IMR-90 (cell line): ENCODE measurements at regions not wholly inside any gene's neighbourhood (a gene's known extent, or its start where the extent isn't known, plus 50 kb on each side); places are given as distances from the start of the nearest gene placed in this dataset.

ENCODE experiments used
- ATAC-seq: fragments of 200-7000 bp; cut with Tn5 transposase; 2 replicates; pipeline ENCODE4 v1.9.1; 2020; ENCODE audit warnings: low read depth, mild to moderate bottlenecking, moderate library complexity
- BruUV-seq: library from RNA; stranded (reverse); fragments of 400-500 nt; replicated peaks from 2 replicates; lab custom pipeline; 2021; lab: Mats Ljungman, UMichigan
- CTCF ChIA-PET: fragments of 300-600 bp; formaldehyde crosslinking; extraction: SDS; loops from one replicate; lab custom pipeline; 2021; ENCODE audit warnings: antibody characterized with exemption; lab: Yijun Ruan, JAX
- POLR2A ChIA-PET: fragments of 300-600 bp; sonication (Branson Sonifier 250); formaldehyde crosslinking; loops from one replicate; lab custom pipeline; 2022; ENCODE audit warnings: antibody characterized with exemption; ENCODE audit not compliant: unreplicated experiment; lab: Charles Lee
- DNase-seq: peaks from one replicate; pipeline ENCODE4 v3.0.0; 2013
- H2AFZ ChIP-seq: replicated peaks from 2 replicates; pipeline ENCODE3; 2013; ENCODE audit warnings: low read length, mild to moderate bottlenecking; ENCODE audit not compliant: poor library complexity
- H2AK5ac ChIP-seq: 2 replicates; pipeline ENCODE4 v1.6.1; 2013; ENCODE audit warnings: low read depth, low read length, inconsistent platforms
- H2AK9ac ChIP-seq: replicated peaks from 2 replicates; pipeline ENCODE3; 2013; ENCODE audit warnings: mild to moderate bottlenecking, low read depth, low read length, moderate library complexity; ENCODE audit not compliant: poor library complexity
- H2BK120ac ChIP-seq: 2 replicates; pipeline ENCODE4 v1.6.1; 2013; ENCODE audit warnings: low read depth, low read length, inconsistent platforms
- H2BK15ac ChIP-seq: 3 replicates; pipeline ENCODE4 v1.6.1; 2013; ENCODE audit warnings: low read depth, low read length, inconsistent platforms
- H2BK20ac ChIP-seq: 2 replicates; pipeline ENCODE4 v1.6.1; 2013; ENCODE audit warnings: low read depth, mild to moderate bottlenecking, inconsistent platforms, low read length, moderate library complexity
- H2BK5ac ChIP-seq: 2 replicates; pipeline ENCODE4 v1.6.1; 2013; ENCODE audit warnings: mild to moderate bottlenecking, low read depth, low read length, inconsistent platforms; ENCODE audit not compliant: poor library complexity, severe bottlenecking
- H3K14ac ChIP-seq: replicated peaks from 2 replicates; pipeline ENCODE4 v1.6.1; 2013; ENCODE audit warnings: low read depth, low read length, inconsistent platforms
- H3K18ac ChIP-seq: 2 replicates; pipeline ENCODE4 v1.6.1; 2013; ENCODE audit warnings: low read depth, low read length, control low read depth
- H3K23ac ChIP-seq: 2 replicates; pipeline ENCODE4 v1.6.1; 2013; ENCODE audit warnings: low read depth, low read length, inconsistent platforms
- H3K27ac ChIP-seq: 2 replicates; pipeline ENCODE4 v1.5.1; 2013; ENCODE audit warnings: mild to moderate bottlenecking, control low read depth, low read length; ENCODE audit not compliant: insufficient read depth
- H3K27me3 ChIP-seq: 2 replicates; pipeline ENCODE4 v1.6.1; 2013; ENCODE audit warnings: low read length; ENCODE audit not compliant: control insufficient read depth, insufficient read depth
- H3K36me3 ChIP-seq: 2 replicates; pipeline ENCODE4 v1.6.1; 2013; ENCODE audit warnings: low read length, mixed read lengths; ENCODE audit not compliant: control insufficient read depth, insufficient read depth
- H3K4ac ChIP-seq: 2 replicates; pipeline ENCODE4 v1.6.1; 2013; ENCODE audit warnings: low read depth, low read length, inconsistent platforms
- H3K4me1 ChIP-seq: 2 replicates; pipeline ENCODE4 v1.6.1; 2013; ENCODE audit warnings: low read length, mixed read lengths; ENCODE audit not compliant: control insufficient read depth, insufficient read depth
- H3K4me2 ChIP-seq: 2 replicates; pipeline ENCODE4 v1.6.1; 2013; ENCODE audit warnings: low read depth, mild to moderate bottlenecking, control low read depth, low read length, moderate library complexity
- H3K4me3 ChIP-seq: 2 replicates; pipeline ENCODE4 v1.5.1; 2013; ENCODE audit warnings: low read depth, mild to moderate bottlenecking, control low read depth, low read length, moderate library complexity; ENCODE audit not compliant: insufficient read depth
- H3K56ac ChIP-seq: 2 replicates; pipeline ENCODE4 v1.6.1; 2013; ENCODE audit warnings: low read length, inconsistent platforms; ENCODE audit not compliant: insufficient read depth; ENCODE audit errors: extremely low read depth
- H3K79me1 ChIP-seq, 2 experiments: 2 replicates each; pipeline ENCODE4 v1.6.1; 2013; ENCODE audit warnings: low read length in 2 of 2, inconsistent platforms in 1 of 2, low read depth in 1 of 2
- H3K9ac ChIP-seq: 2 replicates; pipeline ENCODE4 v1.6.1; 2013; ENCODE audit warnings: low read depth, low read length, control low read depth
- H3K9me1 ChIP-seq: 2 replicates; pipeline ENCODE4 v1.6.1; 2013; ENCODE audit warnings: low read length, inconsistent platforms; ENCODE audit not compliant: insufficient read depth
- H3K9me3 ChIP-seq: 2 replicates; pipeline ENCODE4 v1.6.1; 2013; ENCODE audit warnings: low read length; ENCODE audit not compliant: control insufficient read depth, insufficient read depth
- H4K20me1 ChIP-seq: 2 replicates; pipeline ENCODE4 v1.6.1; 2013; ENCODE audit warnings: low read length, inconsistent platforms; ENCODE audit not compliant: insufficient read depth
- H4K5ac ChIP-seq: 2 replicates; pipeline ENCODE4 v1.6.1; 2013; ENCODE audit warnings: mild to moderate bottlenecking, low read depth, low read length, control low read depth
- H4K8ac ChIP-seq, 2 experiments: 2 replicates each; pipeline ENCODE4 v1.6.1; 2013; ENCODE audit warnings: low read depth in 2 of 2, low read length in 2 of 2, control low read depth in 1 of 2, inconsistent platforms in 1 of 2
- H4K91ac ChIP-seq: 2 replicates; pipeline ENCODE4 v1.6.1; 2013; ENCODE audit warnings: low read depth, low read length, inconsistent platforms; ENCODE audit not compliant: insufficient read depth
- BHLHE40 ChIP-seq: fragments of 150-350 bp; IDR thresholded peaks from 2 replicates; pipeline ENCODE4 v1.6.1; 2016; ENCODE audit warnings: mild to moderate bottlenecking, low read depth, low read length
- CEBPB ChIP-seq: IDR thresholded peaks from 2 replicates; pipeline ENCODE4 v1.6.1; 2012; ENCODE audit warnings: low read depth, low read length, improper control_type of control experiment
- CHD1 ChIP-seq: IDR thresholded peaks from 2 replicates; pipeline ENCODE4 v1.6.1; 2012; ENCODE audit warnings: low read depth, low read length, improper control_type of control experiment
- FOS ChIP-seq: fragments of 150-350 bp; IDR thresholded peaks from 2 replicates; pipeline ENCODE4 v1.6.1; 2016; ENCODE audit warnings: low read depth, low read length
- MAFK ChIP-seq: IDR thresholded peaks from 2 replicates; pipeline ENCODE4 v1.6.1; 2012; ENCODE audit warnings: low read depth, low read length, improper control_type of control experiment
- MAZ ChIP-seq: IDR thresholded peaks from 2 replicates; pipeline ENCODE4 v1.6.1; 2012; ENCODE audit warnings: low read depth, mild to moderate bottlenecking, low read length, improper control_type of control experiment, moderate library complexity, borderline replicate concordance
- MXI1 ChIP-seq: IDR thresholded peaks from 2 replicates; pipeline ENCODE4 v1.6.1; 2012; ENCODE audit warnings: low read depth, mild to moderate bottlenecking, low read length, moderate library complexity, borderline replicate concordance
- NFE2L2 ChIP-seq: fragments of 150-350 bp; IDR thresholded peaks from 2 replicates; pipeline ENCODE4 v1.6.1; 2016; ENCODE audit warnings: low read depth, mild to moderate bottlenecking, low read length
- POLR2A ChIP-seq: IDR thresholded peaks from 2 replicates; pipeline ENCODE4 v1.6.1; 2012; ENCODE audit warnings: mild to moderate bottlenecking, low read depth, low read length
- RAD21 ChIP-seq: IDR thresholded peaks from 2 replicates; pipeline ENCODE4 v1.6.1; 2012; ENCODE audit warnings: low read length, improper control_type of control experiment
- RCOR1 ChIP-seq: IDR thresholded peaks from 2 replicates; pipeline ENCODE4 v1.6.1; 2012; ENCODE audit warnings: mild to moderate bottlenecking, low read length, improper control_type of control experiment; ENCODE audit not compliant: insufficient replicate concordance
- RFX5 ChIP-seq: IDR thresholded peaks from 2 replicates; pipeline ENCODE4 v1.8.0; 2012; ENCODE audit warnings: low read depth, mild to moderate bottlenecking, low read length, moderate library complexity
- SMC3 ChIP-seq: fragments of 150-350 bp; IDR thresholded peaks from 2 replicates; pipeline ENCODE4 v1.6.1; 2016; ENCODE audit warnings: low read depth, mild to moderate bottlenecking, antibody characterized with exemption, low read length, moderate library complexity
- WGBS, 2 experiments: methylation state at CpG; one replicate each; pipeline versions ENCODE4 v1.1.5 to v1.1.7; 2013; ENCODE audit warnings: missing lambda C conversion rate in 2 of 2; ENCODE audit not compliant: insufficient read length in 1 of 2; ENCODE audit errors: extremely low coverage in 2 of 2; 5-methylcytosine and 5-hydroxymethylcytosine counted together
- dilution Hi-C: fragments of 300-500 bp; cut with HindIII; formaldehyde crosslinking; loops from one replicate; pipeline ENCODE4 v1.14.3; 2018; ENCODE audit warnings: low sequenced_read_pairs; ENCODE audit not compliant: unreplicated experiment
- in situ Hi-C: fragments of 300-500 bp; cut with MboI; formaldehyde crosslinking; loops from 3 replicates; pipeline ENCODE4 v1.14.3; 2019; ENCODE audit warnings: low sequenced_read_pairs, inconsistent platforms, mixed read lengths
- intact Hi-C: fragments of 100-400 bp; cut with micrococcal nuclease; formaldehyde crosslinking; loops from 2 replicates; pipeline ENCODE4 v1.10.0; 2022
- TF ChIP-seq, protein P1 (sequence below): fragments of 150-350 bp; IDR thresholded peaks from 2 replicates; pipeline ENCODE4 v1.6.1; 2017; ENCODE audit warnings: mild to moderate bottlenecking, antibody characterized with exemption, low read length, low read depth
- TF ChIP-seq, protein P2 (sequence below): fragments of 150-350 bp; IDR thresholded peaks from 2 replicates; pipeline ENCODE4 v1.6.1; 2016; ENCODE audit warnings: low read depth, mild to moderate bottlenecking, low read length, moderate library complexity, borderline replicate concordance
- TF ChIP-seq, protein P3 (sequence below): conservative IDR thresholded peaks from 2 replicates; pipeline ENCODE4 v1.5.1; 2012; ENCODE audit warnings: mild to moderate bottlenecking, low read depth, low read length, improper control_type of control experiment

DNA sequence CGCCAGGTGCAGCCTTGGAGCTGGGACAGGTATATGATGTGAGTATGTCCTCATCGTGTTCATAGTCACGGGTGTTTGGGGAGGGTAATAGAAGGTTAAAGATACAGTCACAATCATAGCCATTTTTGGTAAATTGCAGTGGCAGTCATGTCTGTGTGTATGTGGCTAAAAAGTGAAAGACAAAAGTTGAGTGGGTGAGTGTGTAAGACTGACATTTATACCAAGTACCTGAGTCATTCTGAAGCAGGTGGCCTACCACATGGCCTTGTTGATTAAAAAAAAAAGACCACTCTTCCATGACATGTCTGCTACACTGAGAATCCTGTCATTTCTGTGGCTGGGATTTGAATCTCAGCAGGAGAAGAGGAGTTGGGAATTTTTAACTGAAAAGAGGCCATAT, 181.9 kb downstream of the SCP2D1 start:
- ChIA-PET POLR2A (no interaction called here), CTCF (no interaction called here)
- H4K20me1 ChIP-seq: no peaks in the 10 kb centered on the region
- H3K36me3 ChIP-seq: no peaks in the 10 kb centered on the region
- H3K4me2 ChIP-seq: no peak overlapping the region
- DNase-seq (no peak), ATAC-seq (no peak)
- BruUV-seq: no TSS peak
- dilution Hi-C loops: no loop called here
- no peaks in the 10 kb centered on the region for H3K79me1 ChIP-seq
- no peak overlapping the region for H3K9ac ChIP-seq
- no peak overlapping the region for H3K23ac ChIP-seq
- no peak overlapping the region for H2AK9ac ChIP-seq
- H3K18ac ChIP-seq: no peak overlapping the region
- H3K4ac ChIP-seq: no peak overlapping the region
- no peak overlapping the region for H3K27ac ChIP-seq
- H2AK5ac ChIP-seq: no peak overlapping the region
- no peaks in the 10 kb centered on the region for H3K9me1 ChIP-seq
- H3K4me3 ChIP-seq: no peak overlapping the region
- TF ChIP-seq MAZ: no peak
- no peak for TF ChIP-seq MAFK
- TF ChIP-seq POLR2A: no peak
- TF ChIP-seq, protein P1, sequence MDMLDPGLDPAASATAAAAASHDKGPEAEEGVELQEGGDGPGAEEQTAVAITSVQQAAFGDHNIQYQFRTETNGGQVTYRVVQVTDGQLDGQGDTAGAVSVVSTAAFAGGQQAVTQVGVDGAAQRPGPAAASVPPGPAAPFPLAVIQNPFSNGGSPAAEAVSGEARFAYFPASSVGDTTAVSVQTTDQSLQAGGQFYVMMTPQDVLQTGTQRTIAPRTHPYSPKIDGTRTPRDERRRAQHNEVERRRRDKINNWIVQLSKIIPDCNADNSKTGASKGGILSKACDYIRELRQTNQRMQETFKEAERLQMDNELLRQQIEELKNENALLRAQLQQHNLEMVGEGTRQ: no peak
- TF ChIP-seq CHD1: no peak
- TF ChIP-seq SMC3: no peak
- no peak for TF ChIP-seq RFX5
- no peak for TF ChIP-seq MXI1
- TF ChIP-seq, protein P2, sequence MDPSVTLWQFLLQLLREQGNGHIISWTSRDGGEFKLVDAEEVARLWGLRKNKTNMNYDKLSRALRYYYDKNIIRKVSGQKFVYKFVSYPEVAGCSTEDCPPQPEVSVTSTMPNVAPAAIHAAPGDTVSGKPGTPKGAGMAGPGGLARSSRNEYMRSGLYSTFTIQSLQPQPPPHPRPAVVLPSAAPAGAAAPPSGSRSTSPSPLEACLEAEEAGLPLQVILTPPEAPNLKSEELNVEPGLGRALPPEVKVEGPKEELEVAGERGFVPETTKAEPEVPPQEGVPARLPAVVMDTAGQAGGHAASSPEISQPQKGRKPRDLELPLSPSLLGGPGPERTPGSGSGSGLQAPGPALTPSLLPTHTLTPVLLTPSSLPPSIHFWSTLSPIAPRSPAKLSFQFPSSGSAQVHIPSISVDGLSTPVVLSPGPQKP: no peak
- TF ChIP-seq, protein P3, sequence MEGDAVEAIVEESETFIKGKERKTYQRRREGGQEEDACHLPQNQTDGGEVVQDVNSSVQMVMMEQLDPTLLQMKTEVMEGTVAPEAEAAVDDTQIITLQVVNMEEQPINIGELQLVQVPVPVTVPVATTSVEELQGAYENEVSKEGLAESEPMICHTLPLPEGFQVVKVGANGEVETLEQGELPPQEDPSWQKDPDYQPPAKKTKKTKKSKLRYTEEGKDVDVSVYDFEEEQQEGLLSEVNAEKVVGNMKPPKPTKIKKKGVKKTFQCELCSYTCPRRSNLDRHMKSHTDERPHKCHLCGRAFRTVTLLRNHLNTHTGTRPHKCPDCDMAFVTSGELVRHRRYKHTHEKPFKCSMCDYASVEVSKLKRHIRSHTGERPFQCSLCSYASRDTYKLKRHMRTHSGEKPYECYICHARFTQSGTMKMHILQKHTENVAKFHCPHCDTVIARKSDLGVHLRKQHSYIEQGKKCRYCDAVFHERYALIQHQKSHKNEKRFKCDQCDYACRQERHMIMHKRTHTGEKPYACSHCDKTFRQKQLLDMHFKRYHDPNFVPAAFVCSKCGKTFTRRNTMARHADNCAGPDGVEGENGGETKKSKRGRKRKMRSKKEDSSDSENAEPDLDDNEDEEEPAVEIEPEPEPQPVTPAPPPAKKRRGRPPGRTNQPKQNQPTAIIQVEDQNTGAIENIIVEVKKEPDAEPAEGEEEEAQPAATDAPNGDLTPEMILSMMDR: no peak
- no peak for TF ChIP-seq RAD21
- TF ChIP-seq NFE2L2: no peak
- TF ChIP-seq FOS: no peak
- no peak for TF ChIP-seq BHLHE40
- TF ChIP-seq CEBPB: no peak
- TF ChIP-seq RCOR1: no peak
- no peak overlapping the region for H4K8ac ChIP-seq
- no peak overlapping the region for H2AFZ ChIP-seq
- H2BK15ac ChIP-seq: no peak overlapping the region
- peaks cover 21% of the 10 kb centered on the region for H3K9me3 ChIP-seq
- no peak overlapping the region for H4K5ac ChIP-seq
- no peak overlapping the region for H2BK5ac ChIP-seq
- H4K91ac ChIP-seq: no peak overlapping the region
- in situ Hi-C loops: no loop called here
- 70% methylated on average over 2 of the region's 3 CpGs; no CpG with 5 or more reads in 1 of the 2 experiments for WGBS, 2 experiments
- H2BK120ac ChIP-seq: no peak overlapping the region
- no peak overlapping the region for H2BK20ac ChIP-seq
- H3K4me1 ChIP-seq: no peaks in the 10 kb centered on the region
- no peaks in the 10 kb centered on the region for H3K27me3 ChIP-seq
- no peak overlapping the region for H3K14ac ChIP-seq
- no peak overlapping the region for H3K56ac ChIP-seq
- intact Hi-C loops: no loop called here
